GM12864 (cell line): ENCODE measurements at regions not wholly inside any gene's neighbourhood (a gene's known extent, or its start where the extent isn't known, plus 50 kb on each side); places are given as distances from the start of the nearest gene placed in this dataset.

Source experiments
- DNase-seq: peaks from one replicate; pipeline ENCODE4 v3.0.0-alpha.2; 2011; ENCODE audit warnings: low read depth
- H3K4me3 ChIP-seq: 2 replicates; pipeline ENCODE4 v1.5.1; 2011; ENCODE audit warnings: mild to moderate bottlenecking, low read depth, low read length, control low read depth
- CTCF ChIP-seq: IDR thresholded peaks from 2 replicates; pipeline ENCODE4 v1.5.1; 2011; ENCODE audit warnings: low read depth, mild to moderate bottlenecking, moderate library complexity, low read length, control low read depth, inconsistent platforms; ENCODE audit errors: missing control alignments

GRCh38 chr6:132977413-132977812, 163.0 kb downstream of the RPS12 start:
- H3K4me3 ChIP-seq, result no peak overlapping the region
- no peak for DNase-seq
- TF ChIP-seq CTCF, result no peak

- TF ChIP-seq CTCF, result no peak
- no peak for DNase-seq
- H3K4me3 ChIP-seq, result no peak overlapping the region
Measured at GRCh38 chr6:132978685-132979084, 164.3 kb downstream of the RPS12 start.

GRCh38 chr6:132993738-132994137, 179.4 kb downstream of the RPS12 start:
- no peak for DNase-seq
- no peak overlapping the region for H3K4me3 ChIP-seq
- no peak for TF ChIP-seq CTCF

- TF ChIP-seq CTCF, result no peak
- H3K4me3 ChIP-seq, result no peak overlapping the region
- DNase-seq, result no peak
Measured at GRCh38 chr6:132995009-132995408, 180.6 kb downstream of the RPS12 start.

GRCh38 chr6:132995432-132995831, 181.1 kb downstream of the RPS12 start:
- no peak overlapping the region for H3K4me3 ChIP-seq
- DNase-seq, result no peak
- no peak for TF ChIP-seq CTCF

- no peak for DNase-seq
- TF ChIP-seq CTCF, result no peak
- H3K4me3 ChIP-seq, result no peak overlapping the region
Measured at GRCh38 chr6:132998418-132998817, 184.0 kb downstream of the RPS12 start.

GRCh38 chr6:133001040-133001565, 186.7 kb downstream of the RPS12 start:
- no peak for DNase-seq
- no peak overlapping the region for H3K4me3 ChIP-seq
- TF ChIP-seq CTCF, result no peak
